ENCODE measurements at regions not wholly inside any gene's neighbourhood (a gene's known extent, or its start where the extent isn't known, plus 50 kb on each side); places are given as distances from the start of the nearest gene placed in this dataset.
"Not testable (repeated sequence)": the region's sequence is repeated elsewhere in the genome, so short reads cannot be mapped to it uniquely, and the experiment has no call there.

GRCh38 chr1:239098400-239099037, 287.8 kb upstream of the CHRM3 start:
- DNase-seq = no peak

GRCh38 chr1:239091537-239091936, 294.8 kb upstream of the CHRM3 start:
- DNase-seq = no peak

GRCh38 chr1:239084459-239085080, 301.8 kb upstream of the CHRM3 start:
- no peak for DNase-seq

GRCh38 chr1:239081947-239082346, 304.4 kb upstream of the CHRM3 start:
- not testable (repeated sequence) for DNase-seq

- DNase-seq = no peak
Measured at GRCh38 chr1:239067480-239067879, 318.9 kb upstream of the CHRM3 start.

- no peak for DNase-seq
Measured at GRCh38 chr1:239067058-239067457, 319.3 kb upstream of the CHRM3 start.

GRCh38 chr1:239061770-239062169, 324.6 kb upstream of the CHRM3 start:
- no peak for DNase-seq

GRCh38 chr1:239058190-239058589, 328.2 kb upstream of the CHRM3 start:
- DNase-seq = no peak

GRCh38 chr1:239056940-239057339, 329.4 kb upstream of the CHRM3 start:
- DNase-seq = no peak

GRCh38 chr1:239053279-239053678, 333.1 kb upstream of the CHRM3 start:
- no peak for DNase-seq

- no peak for DNase-seq
Measured at GRCh38 chr1:239049571-239049970, 336.8 kb upstream of the CHRM3 start.

- no peak for DNase-seq
Measured at GRCh38 chr1:239044829-239045228, 341.5 kb upstream of the CHRM3 start.

- DNase-seq = no peak
Measured at GRCh38 chr1:239040523-239040922, 345.8 kb upstream of the CHRM3 start.

- DNase-seq = no peak
Measured at GRCh38 chr1:239031310-239031709, 355.1 kb upstream of the CHRM3 start.

GRCh38 chr1:239025997-239026694, 360.2 kb upstream of the CHRM3 start:
- DNase-seq = no peak

- DNase-seq = no peak
Measured at GRCh38 chr1:239025223-239025622, 361.1 kb upstream of the CHRM3 start.

GRCh38 chr1:239023732-239024360, 362.5 kb upstream of the CHRM3 start:
- no peak for DNase-seq

- no peak for DNase-seq
Measured at GRCh38 chr1:239016337-239016736, 370.0 kb upstream of the CHRM3 start.

GRCh38 chr1:239011382-239011781, 375.0 kb upstream of the CHRM3 start:
- DNase-seq = no peak

GRCh38 chr1:239008568-239008967, 377.8 kb upstream of the CHRM3 start:
- no peak for DNase-seq

- DNase-seq = no peak
Measured at GRCh38 chr1:239006276-239006675, 380.1 kb upstream of the CHRM3 start.

GRCh38 chr1:238999944-239000343, 386.4 kb upstream of the CHRM3 start:
- no peak for DNase-seq

GRCh38 chr1:238998577-238998976, 387.8 kb upstream of the CHRM3 start:
- no peak for DNase-seq

Data from activated CD4-positive, alpha-beta T cell treated with anti-CD3 and anti-CD28 coated beads, Interleukin-2, Interleukin-6, amounts not matched to agents 100 ng/mL and 50 ng/mL, durations not matched to agents 16 hours and 8 hours (primary cell).